NCI-H748 (cell line): ENCODE measurements at regions not wholly inside any gene's neighbourhood (a gene's known extent, or its start where the extent isn't known, plus 50 kb on each side); places are given as distances from the start of the nearest gene placed in this dataset.

ENCODE experiments used
- DNase-seq: peaks from one replicate; lab custom pipeline; 2025; ENCODE audit not compliant: unreplicated experiment; lab: John Stamatoyannopoulos, UW

DNA sequence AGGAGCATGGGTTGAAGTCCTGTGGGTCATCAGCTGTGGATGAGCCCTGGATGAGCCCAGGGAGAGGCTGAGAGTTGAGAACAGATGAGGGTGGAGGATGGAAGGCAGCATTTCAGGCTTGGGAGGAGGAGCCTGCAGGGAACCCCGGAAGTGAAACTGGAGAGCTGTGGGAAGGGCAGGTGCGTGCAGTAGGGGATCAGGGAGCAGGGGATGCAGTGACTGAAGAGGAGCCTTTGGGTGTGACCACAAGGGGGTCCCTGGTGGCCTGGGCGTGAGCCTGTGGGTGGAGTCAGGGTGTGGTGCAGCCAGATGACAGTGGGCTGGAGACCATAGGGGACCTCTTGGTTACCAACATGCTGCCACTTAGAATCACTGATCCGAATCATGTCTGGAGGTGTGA lies 115.5 kb downstream of the PAPOLA start:
- peak; percentile 47 for DNase-seq

DNA sequence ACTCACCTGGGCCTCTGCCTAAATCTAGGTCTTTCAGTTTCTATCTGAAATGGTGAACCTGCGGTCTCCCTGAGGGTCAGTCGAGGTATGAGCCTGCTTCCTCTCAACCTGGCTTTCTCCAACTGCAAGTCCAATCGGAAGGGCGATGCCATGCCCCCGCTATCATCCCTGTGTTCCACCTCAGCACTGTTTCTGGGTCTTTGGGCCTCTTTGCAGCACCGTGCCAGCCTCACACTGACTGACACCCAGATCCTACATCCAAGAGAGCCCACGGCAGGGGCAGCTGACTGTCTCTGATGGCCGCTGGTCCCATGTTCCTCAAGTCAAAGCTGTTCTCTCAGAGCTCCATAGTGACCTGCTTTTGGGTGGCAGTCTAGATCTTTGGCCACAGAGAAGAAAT lies 120.7 kb downstream of the PAPOLA start:
- DNase-seq, result no peak

DNA sequence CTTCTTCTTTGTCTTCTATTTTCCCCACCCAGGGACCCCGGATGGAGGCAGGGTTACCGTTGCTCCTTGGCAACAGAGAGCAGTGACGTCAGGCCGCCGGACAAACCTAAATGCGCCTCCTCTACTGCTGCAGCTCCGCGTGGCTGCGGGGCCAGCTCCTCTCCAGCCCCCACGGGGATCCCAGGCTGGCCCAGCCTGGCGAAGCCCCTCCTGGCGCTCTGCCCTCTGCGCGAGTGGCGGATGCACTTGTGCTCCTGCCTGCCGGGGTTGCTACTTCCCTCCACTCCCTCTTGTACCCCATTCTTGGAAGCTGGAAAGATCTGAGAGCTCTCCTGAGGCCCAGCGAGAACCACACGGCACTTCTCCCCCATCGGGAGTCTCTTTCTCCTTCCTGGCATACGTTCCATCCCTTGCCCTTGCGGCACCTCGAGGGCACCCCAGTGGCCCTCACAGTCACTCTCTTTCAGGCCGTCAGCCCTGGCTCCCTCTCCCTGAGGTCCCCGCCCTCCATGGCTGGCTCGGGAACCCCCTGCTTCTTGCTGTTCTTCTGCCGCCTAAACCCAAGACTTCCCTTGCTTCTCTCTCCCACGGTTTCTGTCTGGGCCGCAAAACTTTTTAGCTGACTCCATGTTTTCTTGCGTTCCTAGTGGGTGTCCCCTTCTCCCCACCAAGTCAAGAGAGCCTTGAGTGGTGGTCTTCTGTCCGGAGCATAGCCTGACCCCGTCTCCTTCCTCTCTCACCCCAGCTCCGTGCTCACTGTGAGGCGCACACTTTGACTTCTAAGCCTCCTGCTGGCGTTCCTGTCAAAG lies 121.7 kb downstream of the PAPOLA start:
- DNase-seq, result no peak

DNA sequence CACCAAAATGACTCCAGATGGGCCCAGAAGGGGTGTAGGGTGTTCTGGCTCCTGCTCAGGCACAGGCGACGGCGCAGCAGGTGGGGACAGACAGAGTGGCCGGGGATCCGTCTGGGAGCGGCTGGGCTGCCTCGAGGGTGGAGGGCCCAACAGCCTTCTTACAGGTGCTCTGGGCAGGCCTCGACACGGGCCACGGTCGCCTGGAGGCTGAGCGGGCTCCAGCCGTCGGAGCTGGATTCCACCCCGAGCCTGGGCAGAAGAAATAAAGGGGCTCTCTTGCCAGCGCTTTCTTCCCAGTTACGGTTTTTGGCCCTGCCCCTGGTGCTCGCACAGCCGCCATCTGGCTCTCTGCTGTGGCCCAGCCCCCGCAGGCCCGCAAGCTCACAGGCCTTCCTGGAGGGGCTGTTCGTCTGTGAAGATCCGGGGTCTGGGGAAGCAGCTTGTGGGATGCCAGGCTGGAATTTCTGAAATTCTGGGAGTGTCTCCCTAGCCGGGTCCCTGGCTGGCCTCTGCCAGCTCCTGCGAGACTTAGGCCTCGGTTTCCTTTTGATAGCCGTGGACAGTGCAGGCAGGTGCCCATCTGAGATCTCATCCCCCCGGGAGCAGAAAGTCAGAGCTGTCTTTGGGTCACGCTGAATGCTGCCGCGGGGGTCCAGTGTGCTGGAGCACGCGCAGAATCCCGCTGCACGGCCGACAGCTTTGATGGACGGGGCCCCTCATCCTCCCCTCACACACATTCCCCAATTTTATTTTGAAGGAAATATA lies 122.7 kb downstream of the PAPOLA start:
- no peak for DNase-seq

DNA sequence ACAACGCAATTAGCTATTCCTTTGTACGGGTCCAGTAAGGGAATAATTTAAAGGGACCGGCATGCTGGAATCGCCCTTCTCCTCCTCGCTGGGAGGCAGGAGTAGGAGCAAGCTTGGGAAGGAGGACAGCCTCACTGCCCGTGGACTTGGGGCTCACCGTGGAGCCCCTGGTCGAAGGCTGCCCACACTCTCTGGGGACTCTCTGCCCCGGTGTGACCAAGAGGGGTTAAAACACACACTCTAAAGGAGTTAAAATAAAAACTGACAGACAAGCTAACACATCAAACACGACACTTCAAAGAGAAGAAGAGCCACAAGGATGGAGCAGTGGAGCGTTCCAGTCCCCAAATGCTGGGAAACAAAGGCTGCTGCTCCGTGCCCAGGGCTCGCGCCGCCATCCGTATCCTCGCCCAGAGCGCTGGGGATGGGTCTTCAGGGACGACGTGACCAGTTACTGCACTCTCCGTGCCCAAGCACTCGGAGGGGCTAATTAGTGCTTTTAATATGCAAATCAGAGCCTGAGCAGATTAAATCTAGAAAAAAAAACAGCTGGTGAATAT lies 123.3 kb downstream of the PAPOLA start:
- DNase-seq, result no peak

DNA sequence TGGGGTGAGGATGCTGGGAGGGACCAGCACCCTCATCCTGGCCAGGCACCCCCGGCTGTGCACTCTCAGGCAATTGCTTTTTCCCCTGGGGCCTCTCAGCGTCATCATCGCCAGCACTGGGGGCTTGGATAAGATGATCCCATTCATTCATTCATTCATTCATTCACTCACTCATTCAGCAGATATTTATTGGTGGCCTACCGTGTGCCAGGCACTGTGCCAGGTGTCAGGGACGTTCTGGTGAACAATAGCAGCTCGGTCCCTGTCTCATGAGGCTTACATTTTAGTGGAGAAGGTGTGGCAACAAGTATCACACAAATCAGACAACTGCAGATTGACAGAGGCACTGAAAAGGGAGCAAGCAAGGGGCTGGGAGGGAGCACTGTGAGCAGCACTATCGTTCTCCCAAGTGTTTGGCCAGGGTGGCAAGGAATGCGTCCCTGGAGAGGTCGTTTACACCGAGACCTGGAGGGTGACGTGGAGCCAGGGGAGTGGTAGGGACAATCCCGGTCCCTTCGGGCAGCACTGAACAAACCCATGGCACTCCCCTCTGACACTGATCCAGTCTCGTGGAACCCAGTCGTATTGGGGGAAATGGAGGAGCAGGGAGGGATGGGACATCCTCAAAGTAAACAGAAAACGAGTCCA lies 124.1 kb downstream of the PAPOLA start:
- DNase-seq, result no peak

DNA sequence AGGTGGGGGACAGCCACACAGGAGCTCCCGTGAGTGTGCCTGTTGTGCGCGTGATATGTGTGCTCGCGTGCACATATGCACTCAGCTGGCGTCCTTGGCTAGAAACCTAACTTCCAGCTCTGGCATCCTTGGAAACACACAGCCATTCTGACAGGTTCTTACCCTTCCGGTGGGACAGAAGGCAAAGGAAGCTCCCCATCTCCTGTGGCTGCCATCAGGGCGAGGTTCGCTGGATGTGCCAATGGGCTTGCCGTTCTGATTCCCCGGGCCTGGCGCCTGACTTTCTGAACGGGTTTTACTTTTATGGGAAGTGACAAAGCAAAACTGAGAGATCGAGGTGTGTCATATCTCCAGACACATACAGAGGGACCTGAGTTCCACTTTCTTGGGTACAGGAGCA lies 124.7 kb downstream of the PAPOLA start:
- DNase-seq, result no peak

DNA sequence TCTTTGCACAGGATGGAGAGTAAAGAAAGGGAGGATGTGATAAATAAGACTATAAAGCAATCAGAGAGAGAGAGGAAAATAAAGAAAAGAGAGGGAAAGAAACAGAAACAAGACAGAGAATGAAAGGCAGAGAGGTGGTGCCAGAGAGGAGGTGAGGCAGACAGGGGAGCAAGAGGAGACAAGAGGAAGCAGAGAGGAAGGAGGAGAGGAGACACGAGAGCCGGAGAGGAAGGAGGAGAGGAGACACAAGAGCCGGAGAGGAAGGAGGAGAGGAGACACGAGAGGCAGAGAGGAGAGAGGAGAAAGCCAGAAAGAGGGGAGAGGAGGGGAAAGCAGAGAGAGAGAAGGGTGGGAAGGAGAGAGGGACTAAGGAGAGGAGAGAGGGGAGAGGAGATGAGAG lies 125.2 kb downstream of the PAPOLA start:
- DNase-seq, result no peak

DNA sequence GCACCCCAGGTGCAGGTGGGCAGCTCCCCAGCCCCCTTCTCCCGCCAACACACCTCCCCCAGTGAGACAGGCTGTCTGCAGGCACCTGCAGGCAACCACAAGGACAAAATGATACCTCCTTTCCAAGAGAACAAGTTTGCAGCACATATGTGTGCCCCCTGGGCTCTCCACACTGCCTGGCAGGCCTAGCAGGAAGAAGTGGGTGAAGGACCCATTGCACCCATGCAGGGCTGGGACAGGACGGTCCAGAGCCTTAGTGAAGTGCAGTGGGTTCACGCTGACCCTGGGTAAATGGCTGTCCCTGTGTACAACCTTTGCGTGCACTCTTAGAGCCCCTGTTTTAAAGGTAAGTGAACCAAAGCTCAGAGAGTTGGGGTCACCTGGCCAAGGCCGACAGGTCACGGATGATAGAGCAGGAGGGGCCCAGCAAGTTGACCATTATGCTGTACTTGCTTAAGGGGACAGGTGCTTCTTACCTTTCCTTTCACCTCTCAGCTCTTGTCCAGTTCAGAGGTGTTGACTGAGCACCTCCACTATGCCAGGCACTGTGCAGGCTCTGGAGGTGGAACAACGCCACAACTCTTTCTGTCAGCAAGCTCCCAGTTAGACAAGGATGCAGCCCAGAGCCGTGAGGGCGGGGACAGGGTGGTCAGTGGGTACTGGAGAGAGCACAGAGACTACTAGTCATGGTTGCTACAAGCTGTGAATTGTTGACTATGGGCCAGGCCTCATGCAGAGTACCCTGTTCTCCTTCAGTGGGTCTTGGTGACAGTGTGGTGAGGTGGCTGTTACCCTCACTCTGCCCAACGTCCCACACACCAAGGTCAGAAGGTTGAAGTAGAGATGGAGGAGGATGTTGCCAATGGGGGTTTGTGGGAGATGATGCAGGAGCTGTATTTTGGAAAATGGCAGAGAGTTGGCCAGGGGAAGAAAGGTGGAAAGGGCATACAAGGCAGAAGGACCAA lies 125.9 kb downstream of the PAPOLA start:
- no peak for DNase-seq

DNA sequence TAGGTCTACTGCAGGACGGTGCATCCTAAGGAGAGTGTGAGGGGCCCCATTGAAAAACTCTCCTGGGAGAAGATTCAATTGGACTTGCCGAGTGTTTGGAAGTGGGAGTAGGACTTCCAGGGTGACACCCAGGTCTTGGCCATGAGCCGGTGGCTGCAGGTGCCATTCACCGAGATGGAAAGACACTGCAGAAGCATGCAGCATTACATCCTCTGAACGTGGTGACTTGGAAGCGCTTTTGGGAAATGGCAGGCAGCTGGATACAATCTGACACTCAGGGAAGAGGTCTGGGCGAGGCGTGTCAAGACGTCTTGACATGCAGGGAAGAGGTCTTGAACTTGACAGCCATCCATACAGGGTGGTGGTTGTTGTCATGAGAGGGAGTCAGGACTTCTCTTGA lies 126.9 kb downstream of the PAPOLA start:
- DNase-seq, result no peak

DNA sequence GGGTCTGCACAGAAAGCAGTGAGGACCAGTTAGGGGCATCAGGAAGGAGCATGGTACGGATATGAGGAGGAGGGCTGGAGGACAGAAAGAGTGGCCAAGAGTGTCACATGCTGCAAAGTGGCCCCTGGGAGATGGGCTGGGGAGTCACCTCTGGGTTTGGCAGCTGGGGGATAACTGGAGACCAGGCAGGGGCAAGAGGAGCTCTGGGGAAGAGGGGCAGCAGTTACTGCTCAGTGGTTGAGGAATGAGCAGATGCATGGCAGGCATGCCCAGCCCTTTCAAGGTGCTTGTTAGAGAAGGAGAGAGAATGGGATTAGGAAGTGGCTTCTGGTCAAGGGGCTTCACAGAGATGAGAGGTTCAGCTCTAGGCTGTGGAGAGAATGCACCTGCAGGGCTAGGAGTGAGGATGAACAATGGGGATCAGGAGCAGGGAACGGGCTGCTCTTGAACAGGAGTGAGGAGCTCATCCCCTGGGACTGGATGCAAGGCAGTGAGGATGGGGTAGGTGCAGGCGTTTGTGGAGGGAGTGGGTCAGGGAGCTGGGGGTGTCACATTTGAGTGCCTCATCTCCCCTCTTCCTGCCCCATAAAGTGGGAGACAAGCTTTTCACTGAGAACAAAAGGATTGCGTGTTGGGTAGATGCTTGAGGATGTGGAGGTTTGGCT lies 127.5 kb downstream of the PAPOLA start:
- DNase-seq, result no peak

DNA sequence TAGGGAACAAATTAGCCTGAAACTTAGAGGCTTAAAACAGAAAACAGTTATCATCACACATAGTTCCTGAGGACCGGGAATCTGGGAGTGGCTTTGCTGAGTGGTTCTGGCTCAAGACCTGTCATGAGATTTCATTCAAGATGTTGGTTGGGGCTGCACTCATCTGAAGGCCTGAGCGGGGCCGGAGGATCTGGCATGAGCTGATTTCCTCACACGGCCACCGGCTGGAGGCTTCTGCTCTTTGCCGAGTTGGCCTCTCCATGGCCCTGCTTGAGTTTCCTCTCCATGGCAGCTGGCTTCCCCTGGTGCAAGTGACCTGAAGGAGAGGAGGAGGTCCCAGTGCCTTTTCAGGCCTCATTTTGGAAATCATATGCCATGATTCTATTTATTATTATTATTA lies 128.1 kb downstream of the PAPOLA start:
- DNase-seq, result no peak

DNA sequence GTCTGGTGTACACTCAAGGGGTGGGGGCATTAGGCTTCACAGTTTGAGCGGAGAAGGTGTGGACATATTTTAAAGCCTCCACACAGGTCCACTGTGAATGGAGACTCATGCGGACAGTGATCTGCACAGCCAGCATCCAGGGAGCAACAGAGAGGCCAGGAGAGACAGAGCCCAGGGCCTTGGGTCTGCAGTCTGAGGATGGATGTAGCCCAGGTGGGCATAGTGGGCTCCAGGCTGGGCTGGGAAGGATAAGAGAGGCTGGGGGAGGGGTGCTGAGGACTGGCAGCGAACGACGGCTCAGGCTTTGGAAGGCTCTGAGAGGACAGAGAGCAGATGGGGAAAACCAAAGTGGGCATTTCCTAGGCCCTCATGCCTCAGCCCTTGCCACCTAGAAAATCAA lies 128.8 kb downstream of the PAPOLA start:
- DNase-seq, result no peak

DNA sequence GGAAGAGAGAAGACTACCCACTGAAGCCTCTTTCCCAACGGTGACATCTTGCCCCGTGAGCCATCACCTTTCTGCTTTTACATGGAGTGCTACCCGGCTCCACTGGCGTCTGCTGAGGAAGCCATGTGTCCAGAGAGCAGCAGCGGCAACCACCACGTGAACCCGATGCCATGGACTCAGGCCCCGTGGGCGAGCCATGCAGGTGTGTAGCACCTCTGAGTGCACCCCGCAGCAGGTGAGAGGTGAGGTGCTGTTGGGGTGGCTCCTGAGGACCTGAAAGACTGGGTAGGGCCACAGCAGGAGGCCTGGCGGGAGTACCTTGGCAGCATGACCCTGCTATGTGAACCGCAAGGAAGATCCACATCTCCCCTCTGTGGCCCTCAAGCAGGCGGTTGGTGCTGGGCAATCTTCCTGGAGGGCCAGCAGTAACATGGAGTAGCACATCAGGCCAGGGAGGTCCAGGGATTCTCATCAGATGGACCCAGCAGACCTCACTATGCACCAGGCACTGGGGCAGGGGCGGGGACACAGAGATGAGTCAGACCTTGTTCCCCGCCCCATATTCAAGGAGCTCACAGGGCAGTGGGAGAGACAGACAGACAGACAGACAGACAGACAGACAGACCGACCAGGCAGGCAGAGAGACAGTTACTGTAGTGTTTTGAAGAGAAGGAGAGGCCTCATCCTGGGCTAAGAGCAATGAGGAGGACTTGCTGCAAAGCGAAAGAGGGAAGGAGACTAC lies 129.6 kb downstream of the PAPOLA start:
- no peak for DNase-seq

DNA sequence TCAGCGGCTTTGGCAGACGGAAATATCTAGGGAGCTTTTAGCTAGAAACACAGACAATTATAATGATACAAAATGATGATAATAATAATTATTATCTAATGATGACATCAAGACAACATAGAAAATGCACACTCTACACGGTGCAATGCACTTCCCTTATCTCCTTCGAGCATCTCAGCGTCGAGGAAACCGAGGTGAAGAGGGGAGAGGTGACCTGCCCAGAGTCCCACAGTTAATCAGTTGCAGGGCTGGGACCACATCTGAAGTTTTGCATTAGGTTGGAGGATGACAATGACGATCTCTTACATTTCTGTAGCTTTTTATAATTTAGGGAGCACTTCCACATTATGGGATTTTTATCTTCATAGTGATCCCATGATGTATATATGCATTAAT lies 130.2 kb downstream of the PAPOLA start:
- DNase-seq, result no peak

DNA sequence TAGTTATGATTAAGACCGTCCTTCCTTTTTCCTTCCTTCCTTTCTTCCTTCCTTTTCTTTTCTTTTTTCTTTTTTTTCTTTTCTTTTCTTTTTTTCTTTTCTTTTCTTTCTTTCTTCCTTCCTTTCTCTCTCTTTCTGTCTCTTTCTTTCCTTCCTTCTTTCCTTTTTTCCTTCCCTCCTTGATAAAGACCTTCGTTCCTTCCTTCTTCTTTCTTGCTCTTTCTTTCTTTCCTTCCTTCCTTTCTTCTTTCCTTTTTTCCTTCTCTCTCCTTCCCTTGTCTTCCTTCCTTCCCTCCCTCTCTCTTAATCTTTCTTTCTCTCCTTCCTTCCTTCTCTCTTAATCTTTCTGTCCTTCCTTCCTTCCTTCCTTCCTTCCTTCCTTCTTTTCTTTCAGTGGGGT lies 130.9 kb downstream of the PAPOLA start:
- no peak for DNase-seq

DNA sequence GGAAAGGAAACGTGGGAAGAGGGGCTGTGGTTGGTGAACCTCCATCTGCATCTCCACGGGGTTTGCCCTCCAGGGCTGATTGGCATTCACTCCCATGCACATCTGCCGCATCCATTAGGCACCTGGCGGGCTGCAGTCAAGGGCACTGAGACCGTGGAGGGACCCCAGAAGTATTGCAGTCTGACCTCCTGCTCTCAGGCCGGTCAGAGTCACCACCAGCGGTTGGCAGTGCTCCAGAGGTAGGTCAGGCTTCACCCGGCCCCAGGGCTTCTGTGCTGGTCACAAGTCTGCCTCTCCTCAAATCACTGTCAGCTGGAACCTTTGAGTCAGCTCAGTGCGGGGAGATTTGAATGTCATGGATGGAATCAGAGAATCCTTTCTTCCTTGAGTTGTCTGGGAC lies 132.3 kb downstream of the PAPOLA start:
- DNase-seq, result no peak

DNA sequence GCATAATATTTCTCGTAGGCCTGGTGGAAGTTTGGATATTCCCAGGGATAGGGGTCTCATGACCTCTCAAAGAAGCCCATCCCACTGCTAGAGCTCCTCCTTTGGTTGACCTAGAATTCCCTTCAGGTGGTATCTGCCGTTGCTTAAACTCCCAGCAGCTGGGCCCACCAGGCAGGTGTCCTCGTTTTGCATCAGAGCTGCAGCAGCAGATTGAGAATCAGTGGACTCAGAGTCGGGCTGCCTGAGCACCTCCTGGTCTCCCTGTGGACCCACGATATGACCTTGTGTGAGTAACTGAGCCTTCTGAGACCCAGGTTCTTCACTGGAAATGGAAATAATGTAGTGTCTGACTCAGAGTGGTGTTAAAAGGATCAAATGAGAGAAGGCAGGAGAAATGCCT lies 132.7 kb downstream of the PAPOLA start:
- no peak for DNase-seq

DNA sequence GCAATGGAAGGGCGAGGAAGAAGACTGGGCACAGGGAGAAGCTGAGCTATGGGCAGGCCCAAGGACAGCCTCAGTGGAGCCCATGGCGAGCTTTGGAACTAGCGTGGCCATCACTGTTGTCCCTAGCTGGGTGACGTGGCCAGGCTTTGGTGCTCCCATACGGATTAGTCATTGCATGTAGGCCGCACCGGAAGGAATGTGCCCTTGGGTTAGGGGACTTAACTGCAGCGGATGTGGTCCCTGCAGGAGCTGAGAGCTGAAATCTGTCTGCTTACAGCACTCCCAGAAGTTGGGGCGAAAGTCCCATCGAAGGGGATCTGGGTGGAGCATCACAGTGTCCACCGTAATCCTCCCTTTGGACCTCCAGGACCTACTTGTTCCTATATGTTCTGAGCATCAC lies 133.7 kb downstream of the PAPOLA start:
- no peak for DNase-seq
